ENCODE measurements at regions not wholly inside any gene's neighbourhood (a gene's known extent, or its start where the extent isn't known, plus 50 kb on each side); places are given as distances from the start of the nearest gene placed in this dataset.

DNA sequence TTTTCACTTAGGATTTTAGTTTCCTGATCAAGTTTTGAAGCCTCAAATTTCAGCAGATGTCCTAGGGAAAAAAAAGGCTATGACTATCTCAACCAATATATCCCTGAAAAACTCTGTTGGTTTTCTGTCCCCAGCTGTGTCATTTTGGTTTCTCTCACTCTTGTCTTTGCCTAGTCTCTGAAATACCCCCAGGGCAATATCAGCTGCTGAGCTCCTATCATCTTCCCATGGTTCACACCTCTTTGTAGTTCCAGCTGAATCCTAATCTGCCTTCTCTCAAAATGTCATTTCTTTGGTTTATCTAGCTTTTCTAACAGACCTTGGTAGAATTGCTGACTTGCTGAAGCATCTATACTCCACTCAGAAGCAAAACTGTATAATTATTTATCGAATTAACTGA is 2370.5 kb downstream of the ARAP2 start:
- H3K9ac ChIP-seq (ENCODE audit: low read depth, low read length, poor library complexity, severe bottlenecking): no peak overlapping the region
- H3F3A ChIP-seq (ENCODE audit: low read depth): no peaks in the 10 kb centered on the region
- no peak overlapping the region for H3K4me3 ChIP-seq (ENCODE audit: low read length, poor library complexity, severe bottlenecking)
- H2AFZ ChIP-seq (ENCODE audit: low read length): no peak overlapping the region
- no peaks in the 10 kb centered on the region for H4K20me1 ChIP-seq (ENCODE audit: insufficient read depth, low read length, poor library complexity, severe bottlenecking)
- H3K4me1 ChIP-seq (ENCODE audit: insufficient read depth, low read length, poor library complexity, severe bottlenecking): no peaks in the 10 kb centered on the region
- TF ChIP-seq, protein P1, sequence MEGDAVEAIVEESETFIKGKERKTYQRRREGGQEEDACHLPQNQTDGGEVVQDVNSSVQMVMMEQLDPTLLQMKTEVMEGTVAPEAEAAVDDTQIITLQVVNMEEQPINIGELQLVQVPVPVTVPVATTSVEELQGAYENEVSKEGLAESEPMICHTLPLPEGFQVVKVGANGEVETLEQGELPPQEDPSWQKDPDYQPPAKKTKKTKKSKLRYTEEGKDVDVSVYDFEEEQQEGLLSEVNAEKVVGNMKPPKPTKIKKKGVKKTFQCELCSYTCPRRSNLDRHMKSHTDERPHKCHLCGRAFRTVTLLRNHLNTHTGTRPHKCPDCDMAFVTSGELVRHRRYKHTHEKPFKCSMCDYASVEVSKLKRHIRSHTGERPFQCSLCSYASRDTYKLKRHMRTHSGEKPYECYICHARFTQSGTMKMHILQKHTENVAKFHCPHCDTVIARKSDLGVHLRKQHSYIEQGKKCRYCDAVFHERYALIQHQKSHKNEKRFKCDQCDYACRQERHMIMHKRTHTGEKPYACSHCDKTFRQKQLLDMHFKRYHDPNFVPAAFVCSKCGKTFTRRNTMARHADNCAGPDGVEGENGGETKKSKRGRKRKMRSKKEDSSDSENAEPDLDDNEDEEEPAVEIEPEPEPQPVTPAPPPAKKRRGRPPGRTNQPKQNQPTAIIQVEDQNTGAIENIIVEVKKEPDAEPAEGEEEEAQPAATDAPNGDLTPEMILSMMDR (conservative IDR thresholded peaks at IDR 0.05; ENCODE audit: low read length): no peak
- TF ChIP-seq EZH2phosphoT487 (IDR thresholded peaks at IDR 0.05; ENCODE audit: borderline replicate concordance): no peak
- no peaks in the 10 kb centered on the region for H3K27me3 ChIP-seq (ENCODE audit: insufficient read depth, low read length, poor library complexity, severe bottlenecking)
- no peak overlapping the region for H3K4me2 ChIP-seq (ENCODE audit: low read depth, low read length, poor library complexity, severe bottlenecking)
- H3K9me2 ChIP-seq (replicated peaks; ENCODE audit: low read depth, low read length): no peaks in the 10 kb centered on the region
- H3K36me3 ChIP-seq (ENCODE audit: insufficient read depth, low read length): no peaks in the 10 kb centered on the region
- H3K79me2 ChIP-seq (ENCODE audit: insufficient read depth, low read length): no peaks in the 10 kb centered on the region
- H3K9me3 ChIP-seq (ENCODE audit: insufficient read depth, low read depth, low read length): no peaks in the 10 kb centered on the region

DNA sequence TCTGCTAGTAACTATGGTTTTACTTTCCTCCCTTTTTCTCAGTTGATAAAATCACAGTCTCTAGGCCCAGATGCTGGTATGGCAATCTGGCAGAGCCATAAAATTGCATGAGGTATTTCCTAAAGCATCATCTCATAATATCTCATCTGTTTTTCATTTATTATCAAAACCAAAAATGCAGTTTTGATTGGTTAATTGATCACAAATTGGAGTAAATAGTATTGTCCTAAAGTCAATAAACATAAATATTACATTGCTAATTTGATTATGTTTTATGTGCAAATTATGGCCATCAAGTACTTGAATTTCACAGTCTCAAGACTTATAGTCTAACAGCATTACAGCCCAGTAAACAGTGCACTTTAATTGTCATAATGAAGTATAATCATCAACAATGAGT is 2365.6 kb downstream of the ARAP2 start:
- Histone ChIP-seq H3K9me2 (replicated peaks; ENCODE audit: low read depth, low read length) (no peaks in the 10 kb centered on the region), H2AFZ (ENCODE audit: low read length) (no peak overlapping the region), H4K20me1 (ENCODE audit: insufficient read depth, low read length, poor library complexity, severe bottlenecking) (no peaks in the 10 kb centered on the region)

DNA sequence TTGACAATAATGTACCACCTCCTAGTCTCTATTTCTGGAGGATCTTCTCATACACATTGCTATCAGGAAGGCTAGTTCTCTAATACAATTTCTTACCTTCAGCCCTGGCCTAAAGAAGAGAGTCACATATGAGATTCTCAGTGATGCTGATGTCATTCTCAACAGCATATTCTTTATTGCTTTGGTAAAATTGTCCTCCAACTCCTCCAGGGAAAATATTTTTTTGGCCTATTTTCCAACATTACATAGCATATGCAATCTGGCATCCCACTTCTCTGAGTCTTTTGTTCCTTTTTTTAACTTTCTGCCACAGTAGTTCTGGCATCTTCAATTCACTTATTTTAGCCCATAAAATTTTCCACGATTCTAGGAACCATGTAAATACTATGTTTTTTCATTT is 2363.1 kb downstream of the ARAP2 start:
- H3K36me3 ChIP-seq (ENCODE audit: insufficient read depth, low read length): no peaks in the 10 kb centered on the region
- no peak overlapping the region for H2AFZ ChIP-seq (ENCODE audit: low read length)
- no peaks in the 10 kb centered on the region for H4K20me1 ChIP-seq (ENCODE audit: insufficient read depth, low read length, poor library complexity, severe bottlenecking)
- no peak overlapping the region for H3K9ac ChIP-seq (ENCODE audit: low read depth, low read length, poor library complexity, severe bottlenecking)
- no peaks in the 10 kb centered on the region for H3K79me2 ChIP-seq (ENCODE audit: insufficient read depth, low read length)
- H3F3A ChIP-seq (ENCODE audit: low read depth): no peaks in the 10 kb centered on the region
- H3K27me3 ChIP-seq (ENCODE audit: insufficient read depth, low read length, poor library complexity, severe bottlenecking): no peaks in the 10 kb centered on the region
- no peaks in the 10 kb centered on the region for H3K9me3 ChIP-seq (ENCODE audit: insufficient read depth, low read depth, low read length)
- no peak for TF ChIP-seq EZH2phosphoT487 (IDR thresholded peaks at IDR 0.05; ENCODE audit: borderline replicate concordance)
- TF ChIP-seq, protein P1 (conservative IDR thresholded peaks at IDR 0.05; ENCODE audit: low read length): no peak
- H3K9me2 ChIP-seq (replicated peaks; ENCODE audit: low read depth, low read length): no peaks in the 10 kb centered on the region
- no peak overlapping the region for H3K4me3 ChIP-seq (ENCODE audit: low read length, poor library complexity, severe bottlenecking)
- H3K4me2 ChIP-seq (ENCODE audit: low read depth, low read length, poor library complexity, severe bottlenecking): no peak overlapping the region
- no peaks in the 10 kb centered on the region for H3K4me1 ChIP-seq (ENCODE audit: insufficient read depth, low read length, poor library complexity, severe bottlenecking)

More for the DNA sequence above, 2365.6 kb downstream of the ARAP2 start:
- no peak overlapping the region for H3K4me3 ChIP-seq (ENCODE audit: low read length, poor library complexity, severe bottlenecking)
- H3K4me2 ChIP-seq (ENCODE audit: low read depth, low read length, poor library complexity, severe bottlenecking): no peak overlapping the region
- H3F3A ChIP-seq (ENCODE audit: low read depth): no peaks in the 10 kb centered on the region
- no peaks in the 10 kb centered on the region for H3K27me3 ChIP-seq (ENCODE audit: insufficient read depth, low read length, poor library complexity, severe bottlenecking)
- no peak overlapping the region for H3K9ac ChIP-seq (ENCODE audit: low read depth, low read length, poor library complexity, severe bottlenecking)
- H3K4me1 ChIP-seq (ENCODE audit: insufficient read depth, low read length, poor library complexity, severe bottlenecking): no peaks in the 10 kb centered on the region
- no peaks in the 10 kb centered on the region for H3K9me3 ChIP-seq (ENCODE audit: insufficient read depth, low read depth, low read length)
- H3K36me3 ChIP-seq (ENCODE audit: insufficient read depth, low read length): no peaks in the 10 kb centered on the region
- H3K79me2 ChIP-seq (ENCODE audit: insufficient read depth, low read length): no peaks in the 10 kb centered on the region
- TF ChIP-seq EZH2phosphoT487 (IDR thresholded peaks at IDR 0.05; ENCODE audit: borderline replicate concordance): no peak
- TF ChIP-seq, protein P1 (conservative IDR thresholded peaks at IDR 0.05; ENCODE audit: low read length): no peak

Measured in Loucy (cell line).